IMR-90 (cell line): ENCODE measurements at regions not wholly inside any gene's neighbourhood (a gene's known extent, or its start where the extent isn't known, plus 50 kb on each side); places are given as distances from the start of the nearest gene placed in this dataset.

Experiments
- ATAC-seq: fragments of 200-7000 bp; cut with Tn5 transposase; 2 replicates; pipeline ENCODE4 v1.9.1; 2020; ENCODE audit warnings: low read depth, mild to moderate bottlenecking, moderate library complexity
- BruUV-seq: library from RNA; stranded (reverse); fragments of 400-500 nt; replicated peaks from 2 replicates; lab custom pipeline; 2021; lab: Mats Ljungman, UMichigan
- CTCF ChIA-PET: fragments of 300-600 bp; formaldehyde crosslinking; extraction: SDS; loops from one replicate; lab custom pipeline; 2021; ENCODE audit warnings: antibody characterized with exemption; lab: Yijun Ruan, JAX
- POLR2A ChIA-PET: fragments of 300-600 bp; sonication (Branson Sonifier 250); formaldehyde crosslinking; loops from one replicate; lab custom pipeline; 2022; ENCODE audit warnings: antibody characterized with exemption; ENCODE audit not compliant: unreplicated experiment; lab: Charles Lee
- DNase-seq: peaks from one replicate; pipeline ENCODE4 v3.0.0; 2013
- H2AFZ ChIP-seq: replicated peaks from 2 replicates; pipeline ENCODE3; 2013; ENCODE audit warnings: low read length, mild to moderate bottlenecking; ENCODE audit not compliant: poor library complexity
- H2AK5ac ChIP-seq: 2 replicates; pipeline ENCODE4 v1.6.1; 2013; ENCODE audit warnings: low read depth, low read length, inconsistent platforms
- H2AK9ac ChIP-seq: replicated peaks from 2 replicates; pipeline ENCODE3; 2013; ENCODE audit warnings: mild to moderate bottlenecking, low read depth, low read length, moderate library complexity; ENCODE audit not compliant: poor library complexity
- H2BK120ac ChIP-seq: 2 replicates; pipeline ENCODE4 v1.6.1; 2013; ENCODE audit warnings: low read depth, low read length, inconsistent platforms
- H2BK15ac ChIP-seq: 3 replicates; pipeline ENCODE4 v1.6.1; 2013; ENCODE audit warnings: low read depth, low read length, inconsistent platforms
- H2BK20ac ChIP-seq: 2 replicates; pipeline ENCODE4 v1.6.1; 2013; ENCODE audit warnings: low read depth, mild to moderate bottlenecking, inconsistent platforms, low read length, moderate library complexity
- H2BK5ac ChIP-seq: 2 replicates; pipeline ENCODE4 v1.6.1; 2013; ENCODE audit warnings: mild to moderate bottlenecking, low read depth, low read length, inconsistent platforms; ENCODE audit not compliant: poor library complexity, severe bottlenecking
- H3K14ac ChIP-seq: replicated peaks from 2 replicates; pipeline ENCODE4 v1.6.1; 2013; ENCODE audit warnings: low read depth, low read length, inconsistent platforms
- H3K18ac ChIP-seq: 2 replicates; pipeline ENCODE4 v1.6.1; 2013; ENCODE audit warnings: low read depth, low read length, control low read depth
- H3K23ac ChIP-seq: 2 replicates; pipeline ENCODE4 v1.6.1; 2013; ENCODE audit warnings: low read depth, low read length, inconsistent platforms
- H3K27ac ChIP-seq: 2 replicates; pipeline ENCODE4 v1.5.1; 2013; ENCODE audit warnings: mild to moderate bottlenecking, control low read depth, low read length; ENCODE audit not compliant: insufficient read depth
- H3K27me3 ChIP-seq: 2 replicates; pipeline ENCODE4 v1.6.1; 2013; ENCODE audit warnings: low read length; ENCODE audit not compliant: control insufficient read depth, insufficient read depth
- H3K36me3 ChIP-seq: 2 replicates; pipeline ENCODE4 v1.6.1; 2013; ENCODE audit warnings: low read length, mixed read lengths; ENCODE audit not compliant: control insufficient read depth, insufficient read depth
- H3K4ac ChIP-seq: 2 replicates; pipeline ENCODE4 v1.6.1; 2013; ENCODE audit warnings: low read depth, low read length, inconsistent platforms
- H3K4me1 ChIP-seq: 2 replicates; pipeline ENCODE4 v1.6.1; 2013; ENCODE audit warnings: low read length, mixed read lengths; ENCODE audit not compliant: control insufficient read depth, insufficient read depth
- H3K4me2 ChIP-seq: 2 replicates; pipeline ENCODE4 v1.6.1; 2013; ENCODE audit warnings: low read depth, mild to moderate bottlenecking, control low read depth, low read length, moderate library complexity
- H3K4me3 ChIP-seq: 2 replicates; pipeline ENCODE4 v1.5.1; 2013; ENCODE audit warnings: low read depth, mild to moderate bottlenecking, control low read depth, low read length, moderate library complexity; ENCODE audit not compliant: insufficient read depth
- H3K56ac ChIP-seq: 2 replicates; pipeline ENCODE4 v1.6.1; 2013; ENCODE audit warnings: low read length, inconsistent platforms; ENCODE audit not compliant: insufficient read depth; ENCODE audit errors: extremely low read depth
- H3K79me1 ChIP-seq, 2 experiments: 2 replicates each; pipeline ENCODE4 v1.6.1; 2013; ENCODE audit warnings: low read length in 2 of 2, inconsistent platforms in 1 of 2, low read depth in 1 of 2
- H3K9ac ChIP-seq: 2 replicates; pipeline ENCODE4 v1.6.1; 2013; ENCODE audit warnings: low read depth, low read length, control low read depth
- H3K9me1 ChIP-seq: 2 replicates; pipeline ENCODE4 v1.6.1; 2013; ENCODE audit warnings: low read length, inconsistent platforms; ENCODE audit not compliant: insufficient read depth
- H3K9me3 ChIP-seq: 2 replicates; pipeline ENCODE4 v1.6.1; 2013; ENCODE audit warnings: low read length; ENCODE audit not compliant: control insufficient read depth, insufficient read depth
- H4K20me1 ChIP-seq: 2 replicates; pipeline ENCODE4 v1.6.1; 2013; ENCODE audit warnings: low read length, inconsistent platforms; ENCODE audit not compliant: insufficient read depth
- H4K5ac ChIP-seq: 2 replicates; pipeline ENCODE4 v1.6.1; 2013; ENCODE audit warnings: mild to moderate bottlenecking, low read depth, low read length, control low read depth
- H4K8ac ChIP-seq, 2 experiments: 2 replicates each; pipeline ENCODE4 v1.6.1; 2013; ENCODE audit warnings: low read depth in 2 of 2, low read length in 2 of 2, control low read depth in 1 of 2, inconsistent platforms in 1 of 2
- H4K91ac ChIP-seq: 2 replicates; pipeline ENCODE4 v1.6.1; 2013; ENCODE audit warnings: low read depth, low read length, inconsistent platforms; ENCODE audit not compliant: insufficient read depth
- BHLHE40 ChIP-seq: fragments of 150-350 bp; IDR thresholded peaks from 2 replicates; pipeline ENCODE4 v1.6.1; 2016; ENCODE audit warnings: mild to moderate bottlenecking, low read depth, low read length
- CEBPB ChIP-seq: IDR thresholded peaks from 2 replicates; pipeline ENCODE4 v1.6.1; 2012; ENCODE audit warnings: low read depth, low read length, improper control_type of control experiment
- CHD1 ChIP-seq: IDR thresholded peaks from 2 replicates; pipeline ENCODE4 v1.6.1; 2012; ENCODE audit warnings: low read depth, low read length, improper control_type of control experiment
- CTCF ChIP-seq: conservative IDR thresholded peaks from 2 replicates; pipeline ENCODE4 v1.5.1; 2012; ENCODE audit warnings: mild to moderate bottlenecking, low read depth, low read length, improper control_type of control experiment
- ELK1 ChIP-seq: fragments of 150-350 bp; IDR thresholded peaks from 2 replicates; pipeline ENCODE4 v1.6.1; 2016; ENCODE audit warnings: low read depth, mild to moderate bottlenecking, low read length, moderate library complexity, borderline replicate concordance
- FOS ChIP-seq: fragments of 150-350 bp; IDR thresholded peaks from 2 replicates; pipeline ENCODE4 v1.6.1; 2016; ENCODE audit warnings: low read depth, low read length
- MAFK ChIP-seq: IDR thresholded peaks from 2 replicates; pipeline ENCODE4 v1.6.1; 2012; ENCODE audit warnings: low read depth, low read length, improper control_type of control experiment
- MAZ ChIP-seq: IDR thresholded peaks from 2 replicates; pipeline ENCODE4 v1.6.1; 2012; ENCODE audit warnings: low read depth, mild to moderate bottlenecking, low read length, improper control_type of control experiment, moderate library complexity, borderline replicate concordance
- MXI1 ChIP-seq: IDR thresholded peaks from 2 replicates; pipeline ENCODE4 v1.6.1; 2012; ENCODE audit warnings: low read depth, mild to moderate bottlenecking, low read length, moderate library complexity, borderline replicate concordance
- NFE2L2 ChIP-seq: fragments of 150-350 bp; IDR thresholded peaks from 2 replicates; pipeline ENCODE4 v1.6.1; 2016; ENCODE audit warnings: low read depth, mild to moderate bottlenecking, low read length
- POLR2A ChIP-seq: IDR thresholded peaks from 2 replicates; pipeline ENCODE4 v1.6.1; 2012; ENCODE audit warnings: mild to moderate bottlenecking, low read depth, low read length
- RAD21 ChIP-seq: IDR thresholded peaks from 2 replicates; pipeline ENCODE4 v1.6.1; 2012; ENCODE audit warnings: low read length, improper control_type of control experiment
- RCOR1 ChIP-seq: IDR thresholded peaks from 2 replicates; pipeline ENCODE4 v1.6.1; 2012; ENCODE audit warnings: mild to moderate bottlenecking, low read length, improper control_type of control experiment; ENCODE audit not compliant: insufficient replicate concordance
- RFX5 ChIP-seq: IDR thresholded peaks from 2 replicates; pipeline ENCODE4 v1.8.0; 2012; ENCODE audit warnings: low read depth, mild to moderate bottlenecking, low read length, moderate library complexity
- SMC3 ChIP-seq: fragments of 150-350 bp; IDR thresholded peaks from 2 replicates; pipeline ENCODE4 v1.6.1; 2016; ENCODE audit warnings: low read depth, mild to moderate bottlenecking, antibody characterized with exemption, low read length, moderate library complexity
- USF2 ChIP-seq: fragments of 150-350 bp; IDR thresholded peaks from 2 replicates; pipeline ENCODE4 v1.6.1; 2017; ENCODE audit warnings: mild to moderate bottlenecking, antibody characterized with exemption, low read length, low read depth
- WGBS, 2 experiments: methylation state at CpG; one replicate each; pipeline versions ENCODE4 v1.1.5 to v1.1.7; 2013; ENCODE audit warnings: missing lambda C conversion rate in 2 of 2; ENCODE audit not compliant: insufficient read length in 1 of 2; ENCODE audit errors: extremely low coverage in 2 of 2; 5-methylcytosine and 5-hydroxymethylcytosine counted together
- dilution Hi-C: fragments of 300-500 bp; cut with HindIII; formaldehyde crosslinking; loops from one replicate; pipeline ENCODE4 v1.14.3; 2018; ENCODE audit warnings: low sequenced_read_pairs; ENCODE audit not compliant: unreplicated experiment
- in situ Hi-C: fragments of 300-500 bp; cut with MboI; formaldehyde crosslinking; loops from 3 replicates; pipeline ENCODE4 v1.14.3; 2019; ENCODE audit warnings: low sequenced_read_pairs, inconsistent platforms, mixed read lengths
- intact Hi-C: fragments of 100-400 bp; cut with micrococcal nuclease; formaldehyde crosslinking; loops from 2 replicates; pipeline ENCODE4 v1.10.0; 2022

GRCh38 chr2:67773851-67774250 lies 289.0 kb downstream of the C1D start:
- 100% methylated on average over 1 of the region's 3 CpGs; no CpG with 5 or more reads in 1 of the 2 experiments for WGBS, 2 experiments
- no TSS peak for BruUV-seq
- Histone ChIP-seq H4K91ac (no peak overlapping the region), H4K8ac (no peak overlapping the region), H3K4ac (no peak overlapping the region), H2BK5ac (no peak overlapping the region), H2AFZ (no peak overlapping the region), H3K36me3 (no peaks in the 10 kb centered on the region), H3K4me3 (no peak overlapping the region), H4K20me1 (no peaks in the 10 kb centered on the region), H3K23ac (no peak overlapping the region), H3K9me3 (no peaks in the 10 kb centered on the region), H3K9ac (no peak overlapping the region), H3K4me2 (no peak overlapping the region), H3K56ac (no peak overlapping the region), H3K4me1 (no peaks in the 10 kb centered on the region), H3K27me3 (no peaks in the 10 kb centered on the region), H3K27ac (no peak overlapping the region), H4K5ac (no peak overlapping the region), H2BK20ac (no peak overlapping the region), H3K14ac (no peak overlapping the region), H3K79me1 (no peaks in the 10 kb centered on the region), H2BK15ac (no peak overlapping the region; the same call in 2 of the 3 replicates), H3K9me1 (no peaks in the 10 kb centered on the region), H2AK5ac (no peak overlapping the region), H2AK9ac (no peak overlapping the region), H3K18ac (no peak overlapping the region), H2BK120ac (no peak overlapping the region)
- dilution Hi-C loops: no loop called here
- ATAC-seq: no peak
- TF ChIP-seq POLR2A (no peak), MAZ (no peak), BHLHE40 (no peak), MXI1 (no peak), USF2 (no peak), RFX5 (no peak), RAD21 (no peak), CHD1 (no peak), SMC3 (no peak), ELK1 (no peak), CEBPB (no peak), FOS (no peak), CTCF (no peak), MAFK (no peak), NFE2L2 (no peak), RCOR1 (no peak)
- ChIA-PET POLR2A (no interaction called here), CTCF (no interaction called here)
- intact Hi-C loops: loop anchor here (5.0 kb wide), 1 partner anchor 877 kb away; no protein-coding TSS in a partner anchor
- in situ Hi-C loops: no loop called here
- DNase-seq: no peak
